ENCODE measurements at regions not wholly inside any gene's neighbourhood (a gene's known extent, or its start where the extent isn't known, plus 50 kb on each side); places are given as distances from the start of the nearest gene placed in this dataset.

DNA sequence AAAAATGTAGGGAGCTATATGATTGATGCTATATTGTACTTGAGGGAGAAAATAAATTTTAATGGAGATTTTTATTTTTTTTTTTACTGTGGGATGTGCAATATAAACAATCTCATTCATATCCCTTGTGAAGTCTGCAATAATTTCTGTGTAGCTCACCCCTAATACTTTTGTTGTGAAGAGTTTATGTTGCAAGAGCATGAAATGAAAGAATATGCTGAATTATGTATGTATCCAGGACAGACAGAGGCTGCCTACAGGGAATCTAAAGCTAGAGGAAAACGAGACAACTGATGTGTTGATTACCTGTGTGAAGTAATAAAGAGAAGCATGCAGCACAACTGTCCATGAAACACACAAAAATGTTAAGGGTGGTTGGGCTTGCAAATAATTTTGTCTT is 643.3 kb downstream of the DCDC2C start:
- Histone ChIP-seq H3K9me3 (no peaks in the 10 kb centered on the region), H3K4me3 (no peak overlapping the region), H3K4me1 (ENCODE audit: control insufficient read depth in 1 of 2, low read depth in 2 of 2) (no peaks in the 10 kb centered on the region), H3K27me3 (replicated peaks; ENCODE audit: insufficient read depth) (no peaks in the 10 kb centered on the region), H3K36me3 (no peaks in the 10 kb centered on the region), H3K27ac (no peak overlapping the region)
- DNase-seq (ENCODE audit: low spot score) (no peak), ATAC-seq (ENCODE audit: insufficient number of reproducible peaks, low FRiP score, low read depth) (no peak)
- TF ChIP-seq, protein P1, sequence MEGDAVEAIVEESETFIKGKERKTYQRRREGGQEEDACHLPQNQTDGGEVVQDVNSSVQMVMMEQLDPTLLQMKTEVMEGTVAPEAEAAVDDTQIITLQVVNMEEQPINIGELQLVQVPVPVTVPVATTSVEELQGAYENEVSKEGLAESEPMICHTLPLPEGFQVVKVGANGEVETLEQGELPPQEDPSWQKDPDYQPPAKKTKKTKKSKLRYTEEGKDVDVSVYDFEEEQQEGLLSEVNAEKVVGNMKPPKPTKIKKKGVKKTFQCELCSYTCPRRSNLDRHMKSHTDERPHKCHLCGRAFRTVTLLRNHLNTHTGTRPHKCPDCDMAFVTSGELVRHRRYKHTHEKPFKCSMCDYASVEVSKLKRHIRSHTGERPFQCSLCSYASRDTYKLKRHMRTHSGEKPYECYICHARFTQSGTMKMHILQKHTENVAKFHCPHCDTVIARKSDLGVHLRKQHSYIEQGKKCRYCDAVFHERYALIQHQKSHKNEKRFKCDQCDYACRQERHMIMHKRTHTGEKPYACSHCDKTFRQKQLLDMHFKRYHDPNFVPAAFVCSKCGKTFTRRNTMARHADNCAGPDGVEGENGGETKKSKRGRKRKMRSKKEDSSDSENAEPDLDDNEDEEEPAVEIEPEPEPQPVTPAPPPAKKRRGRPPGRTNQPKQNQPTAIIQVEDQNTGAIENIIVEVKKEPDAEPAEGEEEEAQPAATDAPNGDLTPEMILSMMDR (IDR thresholded peaks at IDR 0.05), result no peak

DNA sequence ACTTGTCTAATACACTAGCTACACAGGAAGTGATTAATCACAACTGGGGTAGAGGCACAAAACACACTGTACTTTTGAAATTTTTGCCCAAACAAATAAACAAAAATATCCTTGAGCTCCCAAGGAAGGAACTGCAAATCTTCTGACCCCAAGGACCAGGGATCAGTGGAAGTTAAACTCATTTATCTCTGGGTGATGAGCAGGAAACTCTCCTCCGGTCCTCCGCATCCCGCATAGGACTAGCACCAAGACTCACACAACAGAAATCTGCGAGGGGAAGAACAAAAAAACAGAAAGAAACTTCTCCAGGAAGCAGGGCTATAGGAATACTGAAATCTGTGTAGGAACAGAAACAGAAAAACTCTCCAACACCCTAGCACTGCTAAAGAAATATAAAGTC is 650.3 kb downstream of the DCDC2C start:
- Histone ChIP-seq H3K27ac (no peak overlapping the region), H3K36me3 (no peaks in the 10 kb centered on the region), H3K4me3 (no peak overlapping the region), H3K27me3 (replicated peaks; ENCODE audit: insufficient read depth) (no peaks in the 10 kb centered on the region), H3K9me3 (no peaks in the 10 kb centered on the region), H3K4me1 (ENCODE audit: control insufficient read depth in 1 of 2, low read depth in 2 of 2) (no peaks in the 10 kb centered on the region)
- ATAC-seq (ENCODE audit: insufficient number of reproducible peaks, low FRiP score, low read depth) (no peak), DNase-seq (ENCODE audit: low spot score) (no peak)
- TF ChIP-seq, protein P1 (IDR thresholded peaks at IDR 0.05), result no peak

DNA sequence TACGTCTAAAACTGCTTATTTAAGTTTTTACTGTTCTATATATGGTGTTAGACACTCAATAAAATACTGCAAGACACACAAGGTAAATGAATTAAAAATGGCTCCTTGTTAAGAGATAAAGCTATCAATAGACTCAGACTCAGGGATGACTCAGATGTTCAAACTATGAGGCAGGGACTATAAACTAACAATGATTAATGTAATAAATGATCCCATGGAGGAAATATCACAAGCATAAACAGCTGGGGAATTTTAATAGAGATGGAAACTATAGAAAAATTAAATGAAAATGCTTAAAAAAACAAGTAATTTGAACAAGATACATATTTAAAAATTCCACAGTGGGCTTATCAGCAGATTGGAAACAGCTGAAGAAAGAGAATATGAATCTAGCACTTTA is 650.8 kb downstream of the DCDC2C start:
- Histone ChIP-seq H3K4me1 (ENCODE audit: control insufficient read depth in 1 of 2, low read depth in 2 of 2) (no peaks in the 10 kb centered on the region), H3K4me3 (no peak overlapping the region), H3K9me3 (no peaks in the 10 kb centered on the region), H3K27ac (no peak overlapping the region), H3K27me3 (replicated peaks; ENCODE audit: insufficient read depth) (no peaks in the 10 kb centered on the region), H3K36me3 (no peaks in the 10 kb centered on the region)
- ATAC-seq (ENCODE audit: insufficient number of reproducible peaks, low FRiP score, low read depth) (no peak), DNase-seq (ENCODE audit: low spot score) (no peak)
- TF ChIP-seq, protein P1 (IDR thresholded peaks at IDR 0.05), result no peak

DNA sequence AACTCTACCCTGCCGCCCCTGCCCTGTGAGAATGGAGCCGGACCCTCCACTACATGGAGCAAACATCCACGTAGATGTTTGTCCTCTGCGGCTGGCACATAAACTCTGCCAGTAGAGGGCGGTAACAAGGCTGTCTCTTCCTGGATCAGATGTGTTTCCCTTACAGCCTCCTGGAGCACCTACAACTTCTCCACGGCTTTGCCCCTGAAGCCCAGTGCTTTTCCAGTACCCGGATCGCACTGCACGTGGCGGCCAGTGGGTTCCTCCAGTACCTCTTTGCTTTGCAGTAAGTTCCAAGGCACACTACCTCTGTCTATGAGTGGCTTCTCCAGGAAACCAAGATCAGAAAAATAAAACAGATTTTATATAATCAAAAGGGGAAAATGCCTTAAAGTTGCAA is 651.3 kb downstream of the DCDC2C start:
- no peak for ATAC-seq (ENCODE audit: insufficient number of reproducible peaks, low FRiP score, low read depth)
- TF ChIP-seq, protein P1 (IDR thresholded peaks at IDR 0.05), result no peak
- no peak for DNase-seq (ENCODE audit: low spot score)

DNA sequence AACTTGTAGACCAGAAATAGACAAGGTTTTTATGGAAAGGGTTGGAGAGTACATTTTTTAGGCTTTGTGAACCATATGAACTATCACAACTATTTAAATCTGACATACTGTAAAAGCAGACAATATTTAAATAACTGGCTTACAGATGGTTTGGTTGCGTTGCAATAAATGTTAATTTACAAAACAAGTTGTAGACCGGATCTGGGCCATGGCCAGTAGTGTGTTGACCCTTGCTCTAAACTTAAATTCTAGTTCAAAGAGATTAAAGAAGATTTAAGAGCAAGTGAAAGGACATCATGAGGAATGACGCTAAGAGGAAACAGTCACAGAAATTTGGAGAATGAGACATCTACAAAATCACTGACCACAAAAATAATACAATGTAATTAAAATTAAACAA is 652.7 kb downstream of the DCDC2C start:
- Histone ChIP-seq H3K36me3 (no peaks in the 10 kb centered on the region), H3K27me3 (replicated peaks; ENCODE audit: insufficient read depth) (no peaks in the 10 kb centered on the region), H3K4me1 (ENCODE audit: control insufficient read depth in 1 of 2, low read depth in 2 of 2) (no peaks in the 10 kb centered on the region), H3K4me3 (no peak overlapping the region), H3K9me3 (no peaks in the 10 kb centered on the region), H3K27ac (no peak overlapping the region)
- DNase-seq (ENCODE audit: low spot score) (no peak), ATAC-seq (ENCODE audit: insufficient number of reproducible peaks, low FRiP score, low read depth) (no peak)
- TF ChIP-seq, protein P1 (IDR thresholded peaks at IDR 0.05), result no peak

More for the DNA sequence above, 651.3 kb downstream of the DCDC2C start:
- no peaks in the 10 kb centered on the region for H3K27me3 ChIP-seq (replicated peaks; ENCODE audit: insufficient read depth)
- H3K4me1 ChIP-seq (ENCODE audit: control insufficient read depth in 1 of 2, low read depth in 2 of 2), result no peaks in the 10 kb centered on the region
- H3K36me3 ChIP-seq, result no peaks in the 10 kb centered on the region
- H3K9me3 ChIP-seq, result no peaks in the 10 kb centered on the region
- H3K4me3 ChIP-seq, result no peak overlapping the region
- no peak overlapping the region for H3K27ac ChIP-seq

Data from thoracic aorta (tissue), 2 donors.